Esophagus mucosa (tissue), 1 donor: ENCODE measurements at regions not wholly inside any gene's neighbourhood (a gene's known extent, or its start where the extent isn't known, plus 50 kb on each side); places are given as distances from the start of the nearest gene placed in this dataset.

Source experiments
- ATAC-seq: fragments of 200-7000 bp; cut with Tn5 transposase; one replicate; pipeline ENCODE4 v1.9.1; 2020
- donor health status: DM: yes; HTN: yes; CAD: no.

- no peak for ATAC-seq
Measured at GRCh38 chr6:143594647-143595046, 83.1 kb upstream of the PHACTR2 start.

GRCh38 chr6:143592335-143592734, 80.8 kb upstream of the FUCA2 start:
- ATAC-seq = no peak

- no peak for ATAC-seq
Measured at GRCh38 chr6:143591441-143591840, 79.9 kb upstream of the FUCA2 start.

GRCh38 chr6:143589162-143589561, 77.6 kb upstream of the FUCA2 start:
- no peak for ATAC-seq

- no peak for ATAC-seq
Measured at GRCh38 chr6:143586557-143586956, 75.0 kb upstream of the FUCA2 start.

GRCh38 chr6:143585716-143586115, 74.2 kb upstream of the FUCA2 start:
- no peak for ATAC-seq

GRCh38 chr6:143585241-143585640, 73.7 kb upstream of the FUCA2 start:
- no peak for ATAC-seq

- ATAC-seq = no peak
Measured at GRCh38 chr6:143583542-143584327, 72.2 kb upstream of the FUCA2 start.

- peak; percentile 35 for ATAC-seq
Measured at GRCh38 chr6:143581835-143582480, 70.4 kb upstream of the FUCA2 start.

GRCh38 chr6:143579703-143580102, 68.2 kb upstream of the FUCA2 start:
- peak; percentile 85 for ATAC-seq

GRCh38 chr6:143578054-143578453, 66.5 kb upstream of the FUCA2 start:
- ATAC-seq = no peak

GRCh38 chr6:143575901-143576426, 64.4 kb upstream of the FUCA2 start:
- ATAC-seq = no peak

- ATAC-seq = peak; percentile 93
Measured at GRCh38 chr6:143575440-143575839, 63.9 kb upstream of the FUCA2 start.

- no peak for ATAC-seq
Measured at GRCh38 chr6:143570147-143570853, 58.8 kb upstream of the FUCA2 start.

GRCh38 chr6:143569040-143569439, 57.5 kb upstream of the FUCA2 start:
- ATAC-seq = no peak

GRCh38 chr6:143564484-143565017, 53.0 kb upstream of the FUCA2 start:
- ATAC-seq = no peak

GRCh38 chr6:143562143-143562542, 50.6 kb upstream of the FUCA2 start:
- ATAC-seq = no peak
